Activated B cell treated with CpG ODN at 0.5 μM for 24 hours (primary cell): ENCODE measurements at regions not wholly inside any gene's neighbourhood (a gene's known extent, or its start where the extent isn't known, plus 50 kb on each side); places are given as distances from the start of the nearest gene placed in this dataset.

Experiments used
- ATAC-seq: fragments of 200-7000 bp; cut with Tn5 transposase; one replicate; pipeline ENCODE4 v1.10.0; 2021; ENCODE audit warnings: low read depth, mild to moderate bottlenecking, moderate library complexity
- CTCF ChIA-PET: fragments of 350-600 bp; sonication (Branson Sonifier 250); formaldehyde crosslinking; loops from one replicate; lab custom pipeline; 2021; ENCODE audit warnings: antibody characterized with exemption; lab: Charles Lee
- POLR2A ChIA-PET: fragments of 350-600 bp; sonication (Branson Sonifier 250); formaldehyde crosslinking; loops from one replicate; lab custom pipeline; 2021; ENCODE audit warnings: antibody characterized with exemption; lab: Charles Lee
- DNase-seq: peaks from one replicate; pipeline ENCODE4 v3.0.0; 2022
- H3K27ac Mint-ChIP-seq: one replicate; pipeline ENCODE4 v1.8.0; 2020; ENCODE audit warnings: mixed read lengths
- H3K27me3 Mint-ChIP-seq: one replicate; pipeline ENCODE4 v1.8.0; 2021; ENCODE audit warnings: mixed read lengths
- H3K36me3 Mint-ChIP-seq: one replicate; pipeline ENCODE4 v1.8.0; 2021; ENCODE audit warnings: low read depth, mixed read lengths
- H3K4me1 Mint-ChIP-seq: one replicate; pipeline ENCODE4 v1.8.0; 2021; ENCODE audit warnings: mixed read lengths
- H3K4me3 Mint-ChIP-seq: one replicate; pipeline ENCODE4 v1.8.0; 2020; ENCODE audit warnings: mild to moderate bottlenecking, mixed read lengths
- H3K9me3 Mint-ChIP-seq: one replicate; pipeline ENCODE4 v1.8.0; 2020; ENCODE audit warnings: mixed read lengths
- CTCF ChIP-seq: fragments of 200-600 bp; IDR thresholded peaks from one replicate; pipeline ENCODE4 v1.8.0; 2022; ENCODE audit warnings: antibody characterized with exemption, mild to moderate bottlenecking
- intact Hi-C: fragments of 100-400 bp; cut with micrococcal nuclease; formaldehyde crosslinking; loops from one replicate; pipeline ENCODE4 v1.15.1; 2024

GRCh38 chr14:88951370-88951769 lies 126.9 kb downstream of the TTC8 start:
- DNase-seq, result no peak
- intact Hi-C loops, result no loop called here
- CTCF ChIA-PET, result no interaction called here
- Mint-ChIP-seq H3K27ac (no peak overlapping the region), H3K27me3 (peaks cover 13% of the 10 kb centered on the region), H3K9me3 (peaks cover 22% of the 10 kb centered on the region), H3K36me3 (no peaks in the 10 kb centered on the region), H3K4me3 (no peak overlapping the region), H3K4me1 (no peaks in the 10 kb centered on the region)
- TF ChIP-seq CTCF, result no peak
- no peak for ATAC-seq
- POLR2A ChIA-PET, result no interaction called here

- H3K27ac Mint-ChIP-seq, result no peak overlapping the region
- intact Hi-C loops, result no loop called here
- H3K36me3 Mint-ChIP-seq, result no peaks in the 10 kb centered on the region
- H3K9me3 Mint-ChIP-seq, result peaks cover 22% of the 10 kb centered on the region
- ATAC-seq, result no peak
- no peak for TF ChIP-seq CTCF
- H3K27me3 Mint-ChIP-seq, result peaks cover 13% of the 10 kb centered on the region
- CTCF ChIA-PET, result no interaction called here
- H3K4me3 Mint-ChIP-seq, result no peak overlapping the region
- DNase-seq, result no peak
- H3K4me1 Mint-ChIP-seq, result no peaks in the 10 kb centered on the region
- POLR2A ChIA-PET, result no interaction called here
Observed at GRCh38 chr14:88952901-88953300, 128.4 kb downstream of the TTC8 start.

GRCh38 chr14:88955455-88955854 lies 131.0 kb downstream of the TTC8 start:
- CTCF ChIA-PET, result no interaction called here
- H3K4me1 Mint-ChIP-seq, result no peaks in the 10 kb centered on the region
- intact Hi-C loops, result no loop called here
- H3K27ac Mint-ChIP-seq, result no peak overlapping the region
- no peak overlapping the region for H3K4me3 Mint-ChIP-seq
- POLR2A ChIA-PET, result no interaction called here
- TF ChIP-seq CTCF, result no peak
- no peak for ATAC-seq
- no peak for DNase-seq
- H3K36me3 Mint-ChIP-seq, result no peaks in the 10 kb centered on the region
- peaks cover 21% of the 10 kb centered on the region for H3K9me3 Mint-ChIP-seq
- peaks cover 7% of the 10 kb centered on the region for H3K27me3 Mint-ChIP-seq

GRCh38 chr14:88960496-88960895 lies 136.0 kb downstream of the TTC8 start:
- intact Hi-C loops, result no loop called here
- Mint-ChIP-seq H3K36me3 (no peaks in the 10 kb centered on the region), H3K9me3 (no peaks in the 10 kb centered on the region), H3K27me3 (peaks cover 8% of the 10 kb centered on the region), H3K4me1 (no peaks in the 10 kb centered on the region), H3K4me3 (no peak overlapping the region), H3K27ac (no peak overlapping the region)
- ATAC-seq, result no peak
- ChIA-PET POLR2A (no interaction called here), CTCF (no interaction called here)
- no peak for DNase-seq
- TF ChIP-seq CTCF, result no peak

- ChIA-PET POLR2A (no interaction called here), CTCF (no interaction called here)
- TF ChIP-seq CTCF, result no peak
- DNase-seq (no peak), ATAC-seq (no peak)
- Mint-ChIP-seq H3K36me3 (no peaks in the 10 kb centered on the region), H3K4me1 (no peaks in the 10 kb centered on the region), H3K27ac (no peak overlapping the region), H3K9me3 (no peaks in the 10 kb centered on the region), H3K27me3 (peaks cover 8% of the 10 kb centered on the region), H3K4me3 (no peak overlapping the region)
- intact Hi-C loops, result no loop called here
Observed at GRCh38 chr14:88961214-88961613, 136.8 kb downstream of the TTC8 start.
